GM03348 (cell line): ENCODE measurements at regions not wholly inside any gene's neighbourhood (a gene's known extent, or its start where the extent isn't known, plus 50 kb on each side); places are given as distances from the start of the nearest gene placed in this dataset.
"Not testable (repeated sequence)": the region's sequence is repeated elsewhere in the genome, so short reads cannot be mapped to it uniquely, and the experiment has no call there.

ENCODE experiments used
- DNase-seq: peaks from one replicate; pipeline ENCODE4 v3.0.0; 2012; ENCODE audit warnings: low spot score

GRCh38 chr7:66413379-66414114 lies 208.4 kb downstream of the TPST1 start:
- DNase-seq, result peak; percentile 90

GRCh38 chr7:66415659-66416265 lies 210.6 kb downstream of the TPST1 start:
- no peak for DNase-seq

GRCh38 chr7:66418537-66418936 lies 210.1 kb upstream of the KCTD7 start:
- DNase-seq, result no peak

- DNase-seq, result no peak
Observed at GRCh38 chr7:66419210-66419609, 209.5 kb upstream of the KCTD7 start.

GRCh38 chr7:66421830-66422475 lies 206.7 kb upstream of the KCTD7 start:
- DNase-seq, result no peak

- DNase-seq, result no peak
Observed at GRCh38 chr7:66423729-66424128, 205.0 kb upstream of the KCTD7 start.

- no peak for DNase-seq
Observed at GRCh38 chr7:66426332-66426731, 202.3 kb upstream of the KCTD7 start.

GRCh38 chr7:66426996-66427395 lies 201.7 kb upstream of the KCTD7 start:
- no peak for DNase-seq

GRCh38 chr7:66427956-66428355 lies 200.7 kb upstream of the KCTD7 start:
- no peak for DNase-seq

- DNase-seq, result no peak
Observed at GRCh38 chr7:66429498-66430163, 199.1 kb upstream of the KCTD7 start.

- no peak for DNase-seq
Observed at GRCh38 chr7:66430164-66430545, 198.5 kb upstream of the KCTD7 start.

GRCh38 chr7:66438703-66439405 lies 189.8 kb upstream of the KCTD7 start:
- DNase-seq, result not testable (repeated sequence)

- no peak for DNase-seq
Observed at GRCh38 chr7:66442385-66442784, 186.3 kb upstream of the KCTD7 start.

GRCh38 chr7:66443946-66444345 lies 184.7 kb upstream of the KCTD7 start:
- DNase-seq, result no peak

GRCh38 chr7:66447007-66447406 lies 181.7 kb upstream of the KCTD7 start:
- DNase-seq, result not testable (repeated sequence)

GRCh38 chr7:66450814-66451213 lies 177.9 kb upstream of the KCTD7 start:
- DNase-seq, result not testable (repeated sequence)

GRCh38 chr7:66451713-66452112 lies 177.0 kb upstream of the KCTD7 start:
- not testable (repeated sequence) for DNase-seq

- peak; percentile 6 for DNase-seq
Observed at GRCh38 chr7:66452165-66452564, 176.5 kb upstream of the KCTD7 start.

GRCh38 chr7:66453340-66453739 lies 175.3 kb upstream of the KCTD7 start:
- DNase-seq, result no peak

GRCh38 chr7:66454600-66455225 lies 174.0 kb upstream of the KCTD7 start:
- DNase-seq, result no peak

GRCh38 chr7:66455432-66455831 lies 173.2 kb upstream of the KCTD7 start:
- DNase-seq, result not testable (repeated sequence)

- DNase-seq, result not testable (repeated sequence)
Observed at GRCh38 chr7:66456431-66456830, 172.2 kb upstream of the KCTD7 start.
